ENCODE measurements at regions not wholly inside any gene's neighbourhood (a gene's known extent, or its start where the extent isn't known, plus 50 kb on each side); places are given as distances from the start of the nearest gene placed in this dataset.

GRCh38 chr6:40816601-40817000, 222.4 kb downstream of the UNC5CL start:
- H3K4me3 Mint-ChIP-seq: no peak overlapping the region
- peaks cover 15% of the 10 kb centered on the region for H3K27me3 Mint-ChIP-seq (ENCODE audit: low read depth)
- H3K36me3 Mint-ChIP-seq (ENCODE audit: low read depth): no peaks in the 10 kb centered on the region
- H3K4me1 Mint-ChIP-seq: no peaks in the 10 kb centered on the region
- TF ChIP-seq CTCF (IDR thresholded peaks at IDR 0.05; ENCODE audit: unreplicated experiment in 3 of 3): no peak
- no peaks in the 10 kb centered on the region for H3K9me3 Mint-ChIP-seq
- H3K27ac Mint-ChIP-seq: no peak overlapping the region

DNA sequence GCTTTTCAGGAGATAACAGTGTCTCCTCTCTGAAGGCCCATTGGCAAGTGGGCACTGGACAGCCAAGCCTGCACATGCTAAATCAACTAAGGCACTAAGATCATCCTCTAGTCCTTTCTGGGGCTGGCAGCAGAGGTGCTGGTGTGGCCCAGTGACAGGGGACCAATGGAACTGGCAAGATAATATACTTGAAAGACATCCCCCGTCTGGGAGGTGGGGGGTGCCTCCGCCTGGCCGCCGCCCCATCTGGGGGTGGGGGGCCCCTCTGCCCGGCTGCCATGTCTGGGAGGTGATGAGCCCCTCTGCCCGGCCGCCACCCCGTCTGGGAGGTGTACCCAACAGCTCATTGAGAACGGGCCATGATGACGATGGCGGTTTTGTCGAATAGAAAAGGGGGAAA, 223.3 kb downstream of the UNC5CL start:
- Mint-ChIP-seq H3K27ac (no peak overlapping the region), H3K9me3 (no peaks in the 10 kb centered on the region), H3K4me3 (no peak overlapping the region), H3K4me1 (no peaks in the 10 kb centered on the region), H3K36me3 (ENCODE audit: low read depth) (no peaks in the 10 kb centered on the region), H3K27me3 (ENCODE audit: low read depth) (peaks cover 12% of the 10 kb centered on the region)
- TF ChIP-seq CTCF (IDR thresholded peaks at IDR 0.05; ENCODE audit: unreplicated experiment in 3 of 3): no peak

- no peaks in the 10 kb centered on the region for H3K4me1 Mint-ChIP-seq
- peaks cover 7% of the 10 kb centered on the region for H3K27me3 Mint-ChIP-seq (ENCODE audit: low read depth)
- no peak for TF ChIP-seq CTCF (IDR thresholded peaks at IDR 0.05; ENCODE audit: unreplicated experiment in 3 of 3)
- H3K36me3 Mint-ChIP-seq (ENCODE audit: low read depth): no peaks in the 10 kb centered on the region
- H3K27ac Mint-ChIP-seq: no peak overlapping the region
- H3K9me3 Mint-ChIP-seq: no peaks in the 10 kb centered on the region
- no peak overlapping the region for H3K4me3 Mint-ChIP-seq
Observed at GRCh38 chr6:40810171-40810570, 223.0 kb upstream of the LRFN2 start.

GRCh38 chr6:40809627-40810026, 222.5 kb upstream of the LRFN2 start:
- Mint-ChIP-seq H3K27me3 (ENCODE audit: low read depth) (peaks cover 2% of the 10 kb centered on the region), H3K9me3 (no peaks in the 10 kb centered on the region), H3K4me3 (no peak overlapping the region), H3K4me1 (no peaks in the 10 kb centered on the region), H3K27ac (no peak overlapping the region), H3K36me3 (ENCODE audit: low read depth) (no peaks in the 10 kb centered on the region)
- no peak for TF ChIP-seq CTCF (IDR thresholded peaks at IDR 0.05; ENCODE audit: unreplicated experiment in 3 of 3)

GRCh38 chr6:40807484-40807883, 220.3 kb upstream of the LRFN2 start:
- no peak overlapping the region for H3K4me3 Mint-ChIP-seq
- no peaks in the 10 kb centered on the region for H3K36me3 Mint-ChIP-seq (ENCODE audit: low read depth)

More at GRCh38 chr6:40807484-40807883, 220.3 kb upstream of the LRFN2 start:
- TF ChIP-seq CTCF (IDR thresholded peaks at IDR 0.05; ENCODE audit: unreplicated experiment in 3 of 3): no peak
- H3K4me1 Mint-ChIP-seq: no peaks in the 10 kb centered on the region
- no peak overlapping the region for H3K27ac Mint-ChIP-seq
- H3K27me3 Mint-ChIP-seq (ENCODE audit: low read depth): no peaks in the 10 kb centered on the region
- H3K9me3 Mint-ChIP-seq: no peaks in the 10 kb centered on the region
